ENCODE measurements at regions not wholly inside any gene's neighbourhood (a gene's known extent, or its start where the extent isn't known, plus 50 kb on each side); places are given as distances from the start of the nearest gene placed in this dataset.

- DNase-seq = no peak
Measured at GRCh38 chr12:127419111-127419510, 847.9 kb upstream of the TMEM132C start.

- DNase-seq = no peak
Measured at GRCh38 chr12:127421614-127422013, 845.4 kb upstream of the TMEM132C start.

DNA sequence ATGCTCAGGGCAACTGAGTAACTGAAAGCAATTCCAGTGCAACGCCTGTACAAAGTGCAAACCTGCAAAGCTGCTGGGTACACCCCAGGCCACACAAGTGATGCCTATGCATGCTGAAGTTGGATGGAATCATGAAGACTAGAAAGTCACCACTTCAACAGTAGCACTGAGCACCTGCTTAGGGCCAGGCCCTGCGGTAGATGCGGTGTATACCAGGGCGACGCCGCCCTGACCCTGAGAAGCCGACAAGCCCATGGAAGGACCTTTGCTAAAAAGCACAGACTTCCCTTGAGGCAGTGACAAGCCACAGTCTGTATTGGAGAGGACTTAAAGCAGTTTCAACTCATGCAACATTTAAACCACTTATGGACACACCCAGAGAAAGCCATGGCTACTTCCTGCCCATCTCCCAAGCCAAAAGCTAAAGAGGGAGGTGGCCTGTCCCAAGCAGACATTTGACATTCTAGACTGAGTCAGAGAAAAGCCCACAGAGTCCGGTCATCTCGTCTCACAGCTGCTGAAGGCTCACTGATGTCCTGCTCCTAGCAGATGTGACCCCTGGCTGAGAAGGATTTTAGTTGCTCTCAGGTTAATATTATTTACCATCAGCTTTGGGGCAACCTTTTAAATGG, 843.9 kb upstream of the TMEM132C start:
- DNase-seq = no peak

- no peak for DNase-seq
Measured at GRCh38 chr12:127425474-127425873, 841.5 kb upstream of the TMEM132C start.

DNA sequence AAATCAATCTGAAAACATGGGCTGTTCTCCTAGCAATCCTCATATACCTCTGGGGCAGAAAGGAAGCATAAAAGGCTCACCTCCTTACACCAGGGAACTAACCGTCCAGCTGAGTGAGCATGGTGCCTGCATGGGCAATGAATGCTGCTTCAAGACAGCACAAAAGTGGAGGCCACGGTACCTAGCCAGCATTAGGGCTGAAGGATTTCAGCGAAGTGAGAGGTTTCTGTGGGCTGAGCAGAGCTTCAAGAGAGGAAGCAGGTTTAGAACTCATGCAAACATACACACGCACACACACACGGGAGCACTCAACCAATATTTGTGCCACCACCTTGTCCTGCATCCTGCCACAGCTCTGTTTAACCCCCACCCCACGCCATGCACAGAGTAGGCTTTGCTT, 838.5 kb upstream of the TMEM132C start:
- DNase-seq = no peak

- DNase-seq = no peak
Measured at GRCh38 chr12:127429551-127430285, 837.3 kb upstream of the TMEM132C start.

DNA sequence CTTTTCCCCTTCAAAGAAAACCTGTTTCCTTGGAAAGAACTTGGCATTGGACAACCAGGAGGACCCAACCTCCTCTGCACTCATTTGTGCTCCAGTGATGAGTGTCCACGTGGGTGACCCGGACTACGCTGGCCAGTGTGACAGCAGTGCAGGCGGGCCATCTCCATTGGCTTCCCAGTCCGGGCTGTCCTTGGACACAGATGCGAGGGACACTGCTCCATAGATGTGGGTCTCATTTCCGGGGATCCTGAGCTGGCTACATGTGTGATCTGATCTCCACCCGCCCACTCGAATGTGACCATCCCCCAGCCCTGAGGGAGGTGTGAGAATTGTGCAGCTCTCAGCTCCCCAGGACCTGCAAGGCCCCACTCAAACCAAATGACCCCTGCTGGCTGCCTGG, 836.6 kb upstream of the TMEM132C start:
- no peak for DNase-seq

DNA sequence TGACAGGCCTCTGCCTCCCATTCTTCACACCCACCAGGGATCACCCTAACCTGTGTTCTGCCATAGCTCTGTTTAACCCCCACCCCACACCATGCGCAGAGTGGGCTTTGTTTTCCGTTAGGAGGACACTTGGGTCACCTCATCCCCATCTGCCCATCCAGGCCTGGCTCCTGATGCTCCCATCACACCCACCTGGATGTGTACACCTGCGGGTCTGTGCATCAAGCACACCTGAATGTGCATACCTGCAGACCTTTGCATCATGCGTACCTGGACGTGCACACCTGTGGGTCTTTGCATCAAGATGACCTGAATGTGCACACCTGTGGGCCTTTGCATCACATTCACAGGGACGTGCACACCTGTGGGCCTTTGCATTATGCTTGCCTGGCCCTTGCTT, 835.8 kb upstream of the TMEM132C start:
- DNase-seq = no peak

- DNase-seq = no peak
Measured at GRCh38 chr12:127431594-127431993, 835.4 kb upstream of the TMEM132C start.

DNA sequence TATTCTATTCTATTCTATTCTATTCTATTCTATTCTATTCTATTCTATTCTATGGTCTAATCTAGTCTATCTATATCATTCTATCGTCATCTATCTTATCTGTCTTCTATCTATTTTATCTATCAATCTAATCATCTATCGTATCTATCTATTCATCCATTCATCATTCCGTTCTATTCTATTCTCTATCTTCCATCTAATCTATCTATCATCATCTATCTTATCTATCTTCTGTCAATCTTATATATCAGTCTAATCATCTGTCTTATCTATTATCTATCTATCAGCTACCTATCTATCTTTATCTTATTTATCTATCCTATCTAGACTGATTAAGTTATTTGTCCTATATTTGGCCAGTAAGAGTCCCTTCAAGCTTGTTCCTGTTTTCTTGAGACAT, 831.5 kb upstream of the TMEM132C start:
- no peak for DNase-seq

DNA sequence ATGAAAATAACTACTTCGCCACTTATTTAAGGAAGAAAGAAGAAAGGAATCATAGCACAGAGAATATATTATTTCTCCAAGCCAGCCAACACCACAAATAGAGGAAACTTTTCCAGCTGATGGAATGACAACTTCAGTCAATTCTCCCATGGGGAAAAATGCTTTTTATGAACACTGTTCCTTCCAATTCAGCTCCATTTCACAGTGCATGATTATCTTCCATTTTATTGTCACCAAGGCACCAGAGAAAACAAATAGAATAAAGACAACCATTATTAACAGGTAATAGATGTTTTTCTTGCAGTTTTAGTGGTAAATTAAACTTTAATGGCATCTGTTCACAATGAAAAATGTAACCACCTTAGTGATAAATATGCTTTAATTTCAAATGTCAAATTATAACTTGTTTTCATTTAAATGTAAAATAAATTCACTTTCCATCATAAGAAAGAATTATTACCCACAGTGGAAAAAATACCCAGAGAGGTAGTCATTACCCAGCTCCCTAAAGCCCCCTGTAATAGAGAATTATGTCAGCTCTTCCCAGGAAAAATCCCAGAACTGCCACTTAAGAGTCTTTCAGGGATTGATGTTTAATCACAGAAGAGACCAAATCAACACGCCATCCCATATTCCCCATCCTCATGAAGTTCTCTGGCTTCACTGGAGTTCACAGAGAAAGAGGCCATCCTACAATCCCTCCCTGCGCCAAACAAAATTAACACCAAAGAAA, 828.3 kb upstream of the TMEM132C start:
- no peak for DNase-seq

DNA sequence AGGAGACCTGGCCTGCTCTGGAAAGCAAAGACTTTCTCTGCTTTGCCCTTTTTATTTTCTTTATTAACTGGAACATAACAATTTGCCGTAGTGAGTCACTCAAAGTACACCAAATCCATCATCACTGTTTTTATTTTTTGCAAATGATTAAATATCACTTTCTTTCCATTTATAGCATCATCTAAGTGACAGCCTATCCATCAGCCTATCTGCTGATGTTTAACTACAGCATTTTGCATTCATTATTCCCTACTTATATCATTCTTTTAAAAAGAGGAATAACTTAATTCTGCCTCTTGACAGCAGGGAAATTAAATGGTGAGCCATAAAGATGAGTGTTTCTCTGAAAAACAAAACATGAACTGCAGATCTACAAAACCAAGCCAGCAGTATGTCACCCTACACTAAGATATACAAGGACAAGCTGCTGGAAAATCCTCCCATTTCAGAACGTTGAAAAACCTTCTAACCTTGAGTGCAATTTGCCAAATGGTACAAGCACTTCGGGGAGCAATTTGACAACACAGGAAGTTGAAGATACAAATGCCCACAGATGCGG, 821.3 kb upstream of the TMEM132C start:
- DNase-seq = no peak

DNA sequence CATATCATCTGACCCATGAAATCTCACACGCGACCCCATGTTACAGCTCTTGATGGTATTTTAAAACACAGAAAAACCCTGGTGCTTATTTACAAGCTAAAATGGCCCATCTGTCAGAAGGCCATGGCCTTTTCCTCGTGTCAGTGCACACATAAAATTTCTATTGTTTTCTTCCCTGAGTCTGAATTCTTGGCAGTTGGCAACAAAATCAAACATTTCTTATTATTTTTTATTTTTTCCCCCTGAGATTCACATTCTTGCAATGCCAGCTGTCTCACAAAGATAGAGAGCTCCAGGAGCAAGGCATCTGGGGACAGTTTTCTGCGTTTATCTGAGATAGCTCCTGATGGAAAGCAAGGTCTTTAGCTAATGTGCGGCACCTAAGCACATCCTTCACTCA, 818.1 kb upstream of the TMEM132C start:
- DNase-seq = no peak

GRCh38 chr12:127450826-127451225, 816.1 kb upstream of the TMEM132C start:
- DNase-seq = no peak

DNA sequence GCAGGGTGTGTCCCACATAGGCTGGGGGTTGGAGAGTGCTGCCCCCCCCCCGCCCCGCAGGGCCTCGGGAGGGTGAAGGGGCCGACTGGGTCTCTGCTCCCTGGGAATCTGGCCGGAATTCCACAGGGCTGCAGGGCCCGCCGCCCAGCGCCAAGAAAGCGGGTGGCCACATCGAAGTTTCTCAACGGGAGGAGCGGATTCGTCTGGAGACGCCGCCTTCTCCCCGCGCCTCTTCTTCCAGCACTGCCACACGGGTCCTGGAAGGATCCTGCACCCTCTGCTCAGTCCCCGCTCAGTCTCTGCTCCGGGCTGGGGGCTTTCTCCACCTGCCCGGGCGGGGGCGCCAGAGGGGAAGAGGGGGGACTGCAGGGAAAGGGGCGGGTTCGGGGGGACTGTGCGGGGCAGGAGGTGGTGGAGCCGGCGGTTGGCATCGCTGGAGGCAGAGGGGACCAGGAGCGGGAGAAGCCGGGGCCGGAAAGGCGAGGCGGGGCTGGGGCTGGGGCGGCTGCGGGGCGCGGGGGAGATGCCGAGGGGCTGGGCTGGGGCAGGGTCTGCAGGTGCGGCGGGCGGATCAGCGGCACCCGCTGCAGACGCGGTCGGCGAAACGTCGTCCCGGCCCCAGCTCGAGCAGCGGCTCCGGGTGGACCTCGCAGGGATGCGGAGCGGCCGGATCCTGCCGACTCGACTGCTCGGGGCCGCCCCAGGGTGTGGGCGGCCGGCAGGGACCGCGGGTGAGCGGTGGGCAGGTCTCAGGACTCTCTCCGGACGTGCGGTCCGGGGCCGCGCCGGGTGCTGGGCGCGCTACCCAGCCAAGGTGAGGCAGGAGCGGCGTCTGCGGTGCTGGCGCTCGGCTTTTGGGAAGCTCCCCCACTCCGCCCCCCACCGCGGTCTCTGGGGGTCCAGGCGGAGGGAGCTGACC, 811.4 kb upstream of the TMEM132C start:
- no peak for DNase-seq

- no peak for DNase-seq
Measured at GRCh38 chr12:127457726-127458125, 809.2 kb upstream of the TMEM132C start.

- no peak for DNase-seq
Measured at GRCh38 chr12:127459166-127459565, 807.8 kb upstream of the TMEM132C start.

- no peak for DNase-seq
Measured at GRCh38 chr12:127459687-127460086, 807.3 kb upstream of the TMEM132C start.

DNA sequence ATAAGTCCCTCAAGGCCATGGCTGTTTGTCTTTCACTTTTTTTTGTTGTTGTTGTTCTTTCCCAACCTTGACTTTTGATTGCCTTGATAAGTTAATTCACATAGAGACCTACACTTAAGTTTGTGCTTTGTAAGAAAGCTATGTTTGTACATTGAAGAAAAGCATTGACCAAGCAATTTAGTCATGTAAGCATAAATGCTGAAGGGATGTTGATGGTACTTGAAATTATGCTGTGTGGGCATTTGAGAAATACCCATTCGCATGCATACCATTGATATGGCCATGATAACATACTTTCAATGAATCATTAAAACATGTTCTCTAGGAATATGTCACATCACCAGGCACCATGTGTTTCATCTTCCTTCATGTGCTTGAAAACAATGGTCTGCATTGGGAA, 803.7 kb upstream of the TMEM132C start:
- no peak for DNase-seq

GRCh38 chr12:127469331-127469730, 797.6 kb upstream of the TMEM132C start:
- no peak for DNase-seq

GRCh38 chr12:127473766-127474165, 793.2 kb upstream of the TMEM132C start:
- DNase-seq = no peak

- DNase-seq = no peak
Measured at GRCh38 chr12:127479256-127479655, 787.7 kb upstream of the TMEM132C start.
